HG03025 (cell line): ENCODE measurements at regions not wholly inside any gene's neighbourhood (a gene's known extent, or its start where the extent isn't known, plus 50 kb on each side); places are given as distances from the start of the nearest gene placed in this dataset.
"Not testable (repeated sequence)": the region's sequence is repeated elsewhere in the genome, so short reads cannot be mapped to it uniquely, and the experiment has no call there.

Source experiments
- ATAC-seq: cut with Tn5 transposase; IDR thresholded peaks from one replicate; pipeline ENCODE4 v1.9.1; 2021; ENCODE audit warnings: mild to moderate bottlenecking, moderate library complexity; ENCODE audit not compliant: unreplicated experiment, low FRiP score

DNA sequence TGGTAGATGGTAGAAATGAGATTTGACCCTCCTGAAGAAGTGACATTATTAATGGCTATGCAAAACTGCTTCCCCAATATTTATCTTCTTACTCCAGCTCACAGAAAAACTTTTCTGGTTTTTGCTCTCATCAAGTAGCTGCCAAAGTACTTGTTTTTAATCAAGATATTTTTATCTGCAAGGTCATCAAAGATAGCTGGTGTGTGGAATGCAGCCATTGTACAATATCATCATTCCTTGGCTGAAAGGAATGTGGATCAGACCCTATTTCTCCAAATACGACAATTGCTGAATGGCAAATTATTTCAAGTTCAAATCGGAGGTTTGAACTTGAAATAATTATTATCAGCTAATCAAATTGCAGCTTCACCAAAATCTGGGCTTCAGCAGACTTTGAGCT is 126.9 kb upstream of the SLC7A14 start:
- ATAC-seq = no peak

DNA sequence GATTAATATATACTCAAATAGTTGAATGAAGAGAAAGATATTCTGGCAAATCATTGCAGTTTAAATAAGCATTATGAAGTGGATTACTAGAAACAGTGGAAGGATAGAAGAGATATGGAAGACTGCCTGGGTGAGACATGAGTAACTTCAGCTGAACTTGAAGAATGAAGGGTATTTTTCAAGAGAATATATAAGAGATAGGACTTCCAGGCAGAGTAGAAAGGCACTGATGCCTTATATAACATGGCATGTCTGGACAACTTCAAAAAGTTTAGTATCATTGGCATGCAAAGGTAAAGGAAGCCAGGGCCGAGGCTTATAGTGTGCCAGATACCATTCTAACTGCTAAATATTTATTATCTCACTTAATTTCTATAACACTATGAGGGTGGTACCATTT is 126.5 kb upstream of the SLC7A14 start:
- ATAC-seq = no peak

DNA sequence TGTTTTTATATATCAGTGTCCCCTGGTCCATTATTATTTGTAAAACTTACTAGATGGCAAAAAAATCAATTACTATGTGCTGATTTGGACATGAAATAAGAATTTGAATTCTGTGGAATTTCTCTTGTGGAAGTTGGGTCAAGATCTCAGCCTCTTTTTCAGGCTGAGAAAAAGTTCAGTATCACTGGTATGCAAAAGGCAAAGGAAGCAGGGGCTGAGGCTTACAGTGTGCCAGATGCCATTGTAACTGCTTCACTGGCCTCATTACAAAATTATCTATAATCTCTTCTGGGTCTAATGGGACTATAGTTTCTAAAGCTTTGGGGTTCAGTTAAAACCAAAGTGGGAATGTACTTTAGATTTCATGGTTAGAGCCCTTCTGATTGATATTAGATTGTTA is 125.9 kb upstream of the SLC7A14 start:
- ATAC-seq = no peak

DNA sequence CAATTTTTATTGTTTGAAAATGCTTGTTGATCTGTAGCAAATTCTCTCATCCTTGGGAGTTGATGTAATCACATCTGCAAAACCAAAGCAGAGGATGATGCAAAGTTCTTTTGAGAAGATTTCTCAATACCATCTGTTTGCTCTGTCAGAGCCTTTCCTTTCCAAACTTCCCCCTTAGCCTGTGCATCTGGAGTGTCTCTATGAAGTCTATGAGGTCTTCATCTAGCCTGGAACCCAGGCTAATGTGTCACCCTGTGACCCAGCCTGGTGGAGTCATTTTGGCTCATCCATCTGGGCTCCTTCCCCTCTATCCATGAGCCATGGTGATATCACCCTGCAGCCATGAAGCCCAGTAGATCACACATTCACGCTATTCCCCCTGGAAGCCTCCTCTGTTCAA is 123.2 kb upstream of the SLC7A14 start:
- ATAC-seq = no peak

DNA sequence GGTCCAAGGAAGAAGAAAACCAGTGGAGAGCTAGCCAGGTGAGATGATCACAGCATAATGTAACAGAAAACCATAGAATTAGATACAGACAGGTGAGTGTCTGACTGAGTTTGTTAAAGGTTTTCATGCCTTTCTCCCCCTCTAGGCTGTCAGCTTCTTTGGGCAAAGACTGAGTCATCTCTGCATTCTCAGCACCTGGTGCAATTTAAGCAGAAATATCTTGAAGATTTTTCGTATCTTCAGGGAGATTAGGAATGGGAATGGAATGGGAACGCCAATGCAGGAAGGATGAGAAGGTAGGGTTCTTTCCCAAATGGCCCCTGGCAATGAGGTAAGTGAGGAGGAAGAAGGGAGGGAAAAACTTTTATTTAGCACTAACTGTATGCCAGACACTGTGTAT is 122.0 kb upstream of the SLC7A14 start:
- no peak for ATAC-seq

DNA sequence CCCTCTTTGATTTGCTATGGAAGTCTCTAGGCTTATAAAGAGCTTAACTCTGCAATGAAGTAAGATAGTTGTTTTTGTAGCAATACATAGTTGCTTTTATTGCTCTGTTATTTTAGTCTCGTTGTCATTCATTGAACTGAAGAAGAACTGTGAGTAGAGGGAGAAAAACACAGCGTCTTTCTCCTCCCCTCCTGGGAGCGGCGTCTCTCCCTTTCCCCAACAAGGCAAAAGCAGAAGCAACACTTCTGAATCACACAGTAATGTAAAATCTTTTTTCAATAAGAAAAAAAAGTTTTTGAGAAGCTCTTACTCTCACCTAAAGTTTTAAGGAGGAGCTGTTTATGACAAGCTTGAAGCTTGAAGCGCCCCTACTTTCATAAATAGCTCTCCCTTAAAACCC is 119.3 kb upstream of the SLC7A14 start:
- no peak for ATAC-seq

DNA sequence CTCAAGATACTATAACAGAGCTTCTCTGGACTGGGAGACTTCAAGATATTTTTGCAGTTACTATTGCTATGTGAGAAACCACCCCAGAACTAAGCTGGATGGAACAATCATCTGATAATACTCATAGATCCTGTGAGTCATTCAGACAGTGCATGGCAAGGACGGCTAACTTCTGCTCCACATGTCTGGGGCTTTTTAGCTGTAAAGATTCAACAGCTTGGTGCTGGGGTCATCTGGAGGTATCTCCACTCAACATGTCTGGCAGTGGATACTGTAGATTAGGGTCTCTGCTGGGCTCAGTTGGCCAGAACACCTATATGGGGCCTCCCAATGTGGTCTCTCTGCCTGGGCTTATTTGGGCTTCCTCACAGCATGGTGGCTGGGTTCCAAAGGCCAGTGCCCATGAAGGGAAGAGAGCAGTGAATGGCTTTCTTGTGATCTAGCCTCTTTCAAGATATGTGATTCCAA is 117.3 kb upstream of the SLC7A14 start:
- no peak for ATAC-seq

DNA sequence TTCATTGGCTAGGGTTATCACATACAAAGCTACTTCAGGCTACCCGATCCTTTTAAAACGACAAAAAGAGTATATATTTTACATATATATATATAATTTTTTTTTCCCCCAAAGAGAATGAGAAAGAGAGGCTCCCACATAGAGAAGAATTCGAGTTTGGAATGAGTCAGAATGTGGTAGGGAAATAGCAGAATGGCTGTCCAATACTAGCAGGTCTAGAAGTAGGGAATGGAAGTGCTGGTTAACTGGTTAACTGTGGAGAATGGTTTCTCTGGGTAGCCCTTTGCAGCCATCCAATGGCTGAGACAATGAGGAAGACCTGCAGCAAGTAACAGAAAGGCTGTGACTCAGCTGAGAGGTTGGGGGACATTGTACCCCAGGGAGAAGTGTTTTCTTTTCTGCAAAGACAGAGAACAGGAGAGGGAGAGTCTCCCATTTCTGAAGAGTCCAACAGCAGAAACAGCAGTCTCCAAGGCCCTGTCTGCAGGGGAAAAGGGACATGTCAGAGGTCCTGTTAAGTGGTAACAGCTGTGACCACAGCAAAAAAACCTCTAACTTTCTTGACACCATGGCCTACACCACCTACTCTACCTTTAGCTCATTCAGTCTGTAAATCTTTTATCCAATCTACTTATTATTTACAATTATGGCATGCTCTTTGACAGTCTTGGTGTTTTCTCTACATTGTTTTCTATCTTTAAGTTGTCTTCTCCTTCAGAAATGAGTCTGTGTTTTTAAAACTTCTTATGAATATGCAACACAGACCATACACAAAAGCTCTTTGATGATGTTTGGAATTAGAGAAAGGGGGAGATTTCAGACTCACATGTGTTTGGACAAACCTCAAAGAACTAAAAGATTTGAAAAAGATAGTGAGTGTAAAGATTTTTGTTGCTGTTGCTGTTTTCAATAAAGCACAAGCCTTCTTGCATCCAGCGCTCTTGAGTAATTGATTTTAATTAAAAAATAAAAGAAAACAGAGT is 116.1 kb upstream of the SLC7A14 start:
- ATAC-seq = no peak

DNA sequence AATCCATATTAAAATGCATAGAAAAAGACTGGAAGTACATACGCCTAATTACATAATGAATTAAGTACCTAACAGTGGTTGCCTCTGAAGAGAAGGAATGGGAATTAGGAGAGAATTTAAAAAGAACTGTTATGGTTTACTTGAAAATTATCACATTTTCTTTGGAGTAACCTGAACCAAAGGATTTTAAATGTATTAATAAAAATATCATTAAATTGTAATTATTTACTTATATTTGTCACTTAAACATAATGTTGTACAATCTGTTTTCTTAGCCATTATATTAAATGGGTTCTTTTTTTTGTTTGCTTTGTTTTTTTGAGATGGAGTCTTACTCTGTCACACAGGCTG is 114.2 kb upstream of the SLC7A14 start:
- no peak for ATAC-seq

DNA sequence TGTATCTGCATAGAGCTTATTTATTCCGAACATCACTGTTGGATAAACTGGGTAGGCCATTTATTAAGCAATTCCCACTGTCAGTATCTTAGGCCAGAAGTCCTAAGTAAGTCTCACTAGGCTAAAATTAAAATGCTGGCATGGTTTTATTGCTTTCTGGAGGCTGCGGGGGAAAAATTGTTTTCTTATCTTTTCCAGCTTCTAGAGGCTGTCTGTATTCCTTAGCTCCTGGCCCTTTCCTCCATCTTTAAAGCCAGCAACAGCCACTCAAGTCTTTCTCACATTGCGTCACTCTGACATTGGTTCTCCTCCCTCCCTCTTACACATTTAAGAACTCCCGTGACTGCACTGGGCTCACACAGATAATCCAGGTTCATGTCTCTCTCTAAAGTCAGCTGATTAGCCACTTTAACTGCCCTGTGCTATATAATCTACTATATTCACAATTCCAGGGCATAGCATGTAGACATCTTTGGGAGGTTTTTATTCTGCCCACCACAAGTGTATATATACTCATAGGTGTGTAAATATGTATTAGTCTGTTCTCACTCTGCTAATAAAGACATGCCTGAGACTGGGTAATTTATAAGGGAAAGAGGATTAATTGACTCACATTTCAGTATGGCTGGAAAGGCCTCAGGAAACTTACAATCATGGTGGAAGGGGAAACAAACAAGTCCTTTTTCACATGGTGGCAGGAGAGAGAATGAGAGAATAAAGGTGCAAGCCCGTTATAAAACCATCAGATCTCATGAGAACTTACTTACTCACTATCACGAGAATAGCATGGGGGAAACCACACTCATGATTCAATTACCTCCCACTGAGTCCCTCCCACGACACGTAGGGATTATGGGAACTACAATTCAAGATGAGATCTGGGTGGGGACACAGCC is 113.5 kb upstream of the SLC7A14 start:
- ATAC-seq = no peak

DNA sequence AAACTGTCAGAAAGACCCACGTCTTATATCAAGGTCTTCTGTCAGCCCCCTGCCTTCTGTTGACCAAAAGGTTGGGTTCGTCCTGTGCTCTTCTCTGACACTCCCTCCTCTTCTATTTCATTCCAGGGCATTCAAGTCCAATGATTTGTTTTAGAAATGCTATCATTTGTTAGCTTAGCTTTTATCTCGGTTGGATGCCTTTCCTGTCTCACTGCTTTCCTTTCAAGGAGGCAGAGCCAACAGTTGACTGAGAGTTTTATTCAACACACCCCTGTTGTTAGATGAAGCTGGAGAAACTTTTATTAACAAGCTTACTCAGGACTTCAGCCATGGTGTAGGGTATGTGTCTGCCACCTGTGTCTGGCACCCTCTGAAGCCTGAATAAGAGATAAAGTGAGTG is 112.0 kb upstream of the SLC7A14 start:
- ATAC-seq = no peak

DNA sequence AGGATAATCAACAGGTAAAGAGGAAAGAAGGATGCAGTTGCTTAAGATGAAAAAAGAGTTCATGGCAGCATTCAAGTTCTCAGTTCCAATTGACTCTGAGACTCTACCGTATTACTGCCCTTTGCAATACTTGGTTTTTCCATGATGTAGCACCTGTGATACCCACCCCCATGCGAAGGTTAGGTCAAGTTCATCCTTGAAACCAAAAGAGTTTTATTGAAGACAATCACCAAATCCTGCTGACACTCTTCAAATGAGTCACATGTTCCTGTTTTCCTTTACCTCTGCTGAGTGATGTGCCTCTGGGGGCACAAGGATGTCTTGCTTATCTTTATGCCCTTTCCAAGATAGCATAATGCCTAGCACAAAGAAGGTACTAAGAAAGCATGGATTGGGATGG is 111.3 kb upstream of the SLC7A14 start:
- no peak for ATAC-seq

DNA sequence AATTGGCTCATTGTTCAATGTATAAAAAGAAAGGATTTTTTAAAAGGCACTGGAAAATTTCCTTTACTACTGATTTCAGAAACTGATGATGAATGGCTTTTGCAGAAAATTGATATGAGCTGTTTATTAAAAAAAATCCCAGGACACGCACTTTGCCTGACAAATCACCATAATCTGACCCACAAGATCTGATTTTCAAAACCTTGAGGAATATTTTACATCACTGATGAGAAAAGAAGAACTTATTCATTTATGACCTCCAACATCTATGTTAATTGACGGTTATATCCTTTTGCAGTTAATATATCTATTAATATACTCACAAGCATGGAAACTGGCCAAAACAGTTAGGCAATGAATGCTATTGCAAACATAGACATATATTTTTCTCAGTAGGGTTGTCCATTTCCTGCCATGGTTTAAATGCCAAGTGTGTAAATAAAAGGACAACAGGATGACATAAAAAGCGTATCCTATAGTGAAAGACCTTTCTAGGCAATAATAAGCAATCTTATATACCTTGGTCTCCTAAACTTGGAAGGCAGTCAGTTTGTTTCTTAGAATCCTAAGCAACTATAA is 109.7 kb upstream of the SLC7A14 start:
- no peak for ATAC-seq

DNA sequence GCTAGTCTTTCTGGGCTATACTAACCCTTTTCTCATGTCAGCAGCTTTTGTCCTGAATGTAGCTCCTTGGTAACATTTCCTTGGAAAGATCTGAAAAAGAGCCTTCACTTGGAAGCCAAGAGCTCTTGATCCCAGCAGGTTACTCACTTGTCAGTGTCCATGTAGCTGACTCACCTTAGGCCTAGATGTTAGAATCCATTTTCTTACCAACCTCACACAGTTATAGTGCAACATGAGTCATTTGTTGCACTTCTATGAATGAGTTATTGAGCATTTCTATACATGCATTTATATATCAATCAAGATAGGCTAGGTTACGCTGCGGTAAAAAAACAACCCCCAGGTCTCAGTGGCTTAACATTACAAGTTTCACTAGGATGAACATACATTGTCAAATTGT is 106.8 kb upstream of the SLC7A14 start:
- no peak for ATAC-seq

DNA sequence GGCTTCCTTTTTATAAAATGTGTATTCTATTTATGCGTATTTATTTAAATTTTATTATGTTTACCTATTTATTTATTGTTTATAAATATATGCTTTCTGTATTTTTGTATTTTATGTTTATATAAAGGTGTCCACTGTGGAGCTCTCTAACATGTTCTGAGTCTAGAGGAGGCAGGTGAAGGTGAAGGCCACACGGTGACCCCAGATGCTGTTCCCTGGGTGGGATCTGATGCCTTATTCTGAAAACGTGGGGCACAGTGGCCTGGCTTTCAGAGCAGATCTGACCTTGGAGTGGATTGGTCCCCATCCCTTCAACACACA is 104.7 kb upstream of the SLC7A14 start:
- no peak for ATAC-seq

DNA sequence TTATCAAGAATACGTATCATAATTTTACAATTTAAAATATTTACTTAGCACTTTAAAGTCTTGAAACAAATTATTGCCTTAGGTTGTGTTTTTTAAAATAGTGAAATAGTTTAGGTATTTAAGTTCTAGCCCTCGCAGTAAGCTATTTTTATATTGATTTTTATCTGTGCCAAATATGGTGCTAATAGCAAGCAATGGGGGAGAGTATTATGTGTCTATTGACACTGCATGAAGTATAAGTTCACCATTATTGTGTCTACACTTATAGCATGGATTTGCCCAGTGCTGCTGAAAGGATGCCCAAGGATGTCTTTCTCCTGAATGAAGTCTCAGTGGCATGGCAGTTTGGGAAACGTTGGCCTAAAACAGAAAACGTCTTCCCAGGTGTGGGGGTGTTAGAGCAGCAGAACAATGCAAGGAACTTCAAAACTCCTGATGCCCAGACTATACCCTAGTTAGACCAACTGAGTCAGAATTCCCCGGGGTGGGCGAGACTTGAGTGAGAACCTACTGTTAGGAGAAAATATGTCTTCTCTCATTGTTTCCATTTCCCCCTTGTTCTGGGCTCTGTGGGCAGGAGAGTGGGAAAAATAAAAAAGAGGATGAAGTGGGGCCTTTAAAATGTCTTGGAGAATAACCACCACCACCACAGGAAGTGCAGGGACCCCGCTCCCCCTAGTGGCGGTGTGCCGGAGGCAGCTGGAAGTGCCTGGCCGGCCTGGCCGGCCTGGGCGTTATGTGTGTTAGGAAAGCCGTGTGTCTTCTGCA is 104.2 kb upstream of the SLC7A14 start:
- ATAC-seq = peak; percentile 64

DNA sequence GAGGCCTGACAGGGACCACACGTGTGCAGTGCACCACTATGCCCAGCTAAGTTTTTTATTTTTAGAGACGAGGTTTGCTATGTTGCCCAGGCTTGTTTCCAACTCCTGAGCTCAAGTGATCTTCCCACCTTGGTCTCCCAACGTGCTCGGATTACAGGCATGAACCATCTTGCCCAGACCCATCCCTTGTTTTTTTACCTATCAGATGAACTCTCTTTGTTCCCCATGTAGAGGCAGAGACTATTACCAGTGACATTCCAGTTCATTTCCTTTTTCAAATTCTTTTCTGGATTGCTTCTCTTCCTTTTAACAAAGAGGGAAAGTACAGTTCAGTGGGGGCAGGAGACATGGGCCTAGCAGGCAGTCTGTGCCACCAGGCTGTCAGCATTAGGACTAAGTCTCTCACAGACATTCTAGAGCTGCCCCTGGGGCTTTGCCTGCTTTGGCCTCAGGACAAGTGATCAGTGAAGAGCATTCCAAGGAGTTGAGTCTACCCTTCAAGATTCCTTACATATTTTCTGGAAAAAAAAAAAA is 103.5 kb upstream of the SLC7A14 start:
- no peak for ATAC-seq

DNA sequence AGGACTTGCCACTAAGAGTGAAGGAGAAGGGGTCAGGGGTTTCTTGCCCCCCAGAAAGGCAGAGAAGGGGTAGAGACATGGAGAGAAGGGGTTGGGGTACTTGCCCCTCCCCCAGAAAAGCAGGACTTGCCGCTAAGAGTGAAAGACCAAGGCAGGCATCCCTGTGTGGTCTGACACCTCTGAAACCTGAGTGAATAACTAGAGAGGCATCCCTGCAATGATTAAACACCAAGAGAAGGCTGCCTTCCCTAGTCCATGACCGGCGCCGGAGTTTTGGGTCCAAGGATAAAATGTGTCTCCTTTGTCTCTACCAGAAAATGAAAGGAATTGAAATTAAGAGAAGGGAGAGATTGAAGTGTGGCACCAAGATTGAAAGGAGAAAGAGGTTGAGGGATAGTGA is 102.3 kb upstream of the SLC7A14 start:
- ATAC-seq = not testable (repeated sequence)

DNA sequence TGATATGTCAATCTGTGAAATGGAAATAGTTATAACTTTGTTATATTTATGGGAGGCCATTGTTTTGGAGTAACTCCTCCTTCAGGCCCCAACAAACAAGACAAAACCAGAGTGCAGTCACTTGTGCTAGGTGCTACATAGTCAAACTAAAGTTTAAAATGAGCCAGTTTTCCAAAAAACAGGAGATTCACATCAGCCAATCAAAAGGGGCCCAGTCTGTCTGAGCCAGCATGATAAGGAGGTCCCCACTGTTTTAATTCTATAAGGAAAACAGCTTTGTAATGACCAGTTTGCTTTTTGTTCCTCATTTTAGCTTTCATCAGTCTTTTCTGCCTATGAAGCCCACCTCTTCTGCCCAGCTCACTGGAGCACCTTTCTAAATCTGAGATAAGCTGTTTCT is 94.7 kb upstream of the SLC7A14 start:
- ATAC-seq = no peak

DNA sequence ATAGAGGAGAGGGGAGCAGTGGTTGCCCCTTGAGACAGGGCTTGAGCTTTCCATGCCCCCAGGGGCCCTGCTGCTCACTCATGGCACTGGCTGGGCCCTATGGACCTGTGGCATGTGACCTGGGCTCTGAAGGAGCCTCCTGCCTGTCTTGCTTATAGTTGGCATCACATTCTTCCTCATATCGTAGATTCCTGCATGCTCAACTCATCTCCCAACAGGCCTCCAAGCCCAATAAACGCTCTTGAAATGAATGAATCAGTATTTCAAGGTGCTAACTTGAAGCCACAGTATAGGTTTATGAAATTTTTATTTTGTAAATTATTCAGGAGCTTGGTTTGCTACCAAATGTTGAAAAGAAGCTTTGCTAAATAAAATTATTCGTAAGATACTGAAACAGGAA is 93.3 kb upstream of the SLC7A14 start:
- no peak for ATAC-seq
